ENCODE measurements at regions not wholly inside any gene's neighbourhood (a gene's known extent, or its start where the extent isn't known, plus 50 kb on each side); places are given as distances from the start of the nearest gene placed in this dataset.
A peak's percentile ranks its signal among the peaks of the same experiment; 100 is the strongest.
"Not testable (repeated sequence)": the region's sequence is repeated elsewhere in the genome, so short reads cannot be mapped to it uniquely, and the experiment has no call there.

GRCh38 chr16:33516686-33517085 lies 57.3 kb downstream of the TP53TG3F start:
- H3K36me3 ChIP-seq; H3K9me3 ChIP-seq; intact Hi-C loops (cut with DNase I); H3K27me3 ChIP-seq; FAIRE-seq; H3K4me1 ChIP-seq; H3K4me3 ChIP-seq; H3K27ac ChIP-seq; ATAC-seq: not testable (repeated sequence)
- WGBS, 2 donors = 66 to 76% methylated on average over 11 to 43 of the region's 54 CpGs
- peak in 2 of 6 donors; percentile 18 to 45 for DNase-seq

All from pancreas (tissue), 10 donors.